Liver (tissue), 3 donors: ENCODE measurements at regions not wholly inside any gene's neighbourhood (a gene's known extent, or its start where the extent isn't known, plus 50 kb on each side); places are given as distances from the start of the nearest gene placed in this dataset.

ENCODE experiments used
- CTCF ChIP-seq: fragments of 150-350 bp; IDR thresholded peaks from 2 replicates; pipeline ENCODE4 v1.5.1; 2017; ENCODE audit warnings: improper control_type of control experiment, low read depth, low read length; ENCODE audit not compliant: missing input control
- EGR1 ChIP-seq, 2 donors: IDR thresholded peaks; 2 replicates each; pipeline ENCODE4 v1.6.1; 2016 to 2018; ENCODE audit warnings: antibody characterized with exemption in 2 of 2, low read depth in 2 of 2
- FOXA1 ChIP-seq: IDR thresholded peaks from 2 replicates; pipeline ENCODE4 v1.6.1; 2016; ENCODE audit warnings: antibody characterized with exemption
- HNF4G ChIP-seq: IDR thresholded peaks from 2 replicates; pipeline ENCODE4 v1.6.1; 2016; ENCODE audit warnings: antibody characterized with exemption
- JUND ChIP-seq, 2 donors: IDR thresholded peaks; 2 replicates each; pipeline ENCODE4 v1.6.1; 2016; ENCODE audit warnings: antibody characterized with exemption in 2 of 2
- NR2F2 ChIP-seq: IDR thresholded peaks from 2 replicates; pipeline ENCODE4 v1.6.1; 2016; ENCODE audit warnings: antibody characterized with exemption
- RAD21 ChIP-seq, 2 donors: IDR thresholded peaks; 2 replicates each; pipeline ENCODE4 v1.6.1; 2016; ENCODE audit warnings: antibody characterized with exemption in 2 of 2, mild to moderate bottlenecking in 2 of 2
- SP1 ChIP-seq: IDR thresholded peaks from 2 replicates; pipeline ENCODE4 v1.6.1; 2018; ENCODE audit warnings: antibody characterized with exemption, mild to moderate bottlenecking
- TAF1 ChIP-seq: conservative IDR thresholded peaks from 2 replicates; pipeline ENCODE4 v1.6.1; 2016; ENCODE audit warnings: antibody characterized with exemption, mild to moderate bottlenecking
- YY1 ChIP-seq: IDR thresholded peaks from 2 replicates; pipeline ENCODE4 v1.6.1; 2016; ENCODE audit warnings: antibody characterized with exemption, mild to moderate bottlenecking
- TF ChIP-seq, protein P1 (sequence below): IDR thresholded peaks from 2 replicates; pipeline ENCODE4 v1.6.1; 2016; ENCODE audit warnings: antibody characterized with exemption, mild to moderate bottlenecking
- TF ChIP-seq, protein P2 (sequence below): IDR thresholded peaks from 2 replicates; pipeline ENCODE4 v1.6.1; 2016; ENCODE audit warnings: antibody characterized with exemption
- TF ChIP-seq, protein P3 (sequence below): IDR thresholded peaks from 2 replicates; pipeline ENCODE4 v1.6.1; 2016; ENCODE audit warnings: antibody characterized with exemption
- donor health status: healthy.
- donor health status: healthy.

GRCh38 chr12:92378682-92379479 is 233.2 kb upstream of the BTG1 start:
- no peak for TF ChIP-seq CTCF
- TF ChIP-seq, protein P1, sequence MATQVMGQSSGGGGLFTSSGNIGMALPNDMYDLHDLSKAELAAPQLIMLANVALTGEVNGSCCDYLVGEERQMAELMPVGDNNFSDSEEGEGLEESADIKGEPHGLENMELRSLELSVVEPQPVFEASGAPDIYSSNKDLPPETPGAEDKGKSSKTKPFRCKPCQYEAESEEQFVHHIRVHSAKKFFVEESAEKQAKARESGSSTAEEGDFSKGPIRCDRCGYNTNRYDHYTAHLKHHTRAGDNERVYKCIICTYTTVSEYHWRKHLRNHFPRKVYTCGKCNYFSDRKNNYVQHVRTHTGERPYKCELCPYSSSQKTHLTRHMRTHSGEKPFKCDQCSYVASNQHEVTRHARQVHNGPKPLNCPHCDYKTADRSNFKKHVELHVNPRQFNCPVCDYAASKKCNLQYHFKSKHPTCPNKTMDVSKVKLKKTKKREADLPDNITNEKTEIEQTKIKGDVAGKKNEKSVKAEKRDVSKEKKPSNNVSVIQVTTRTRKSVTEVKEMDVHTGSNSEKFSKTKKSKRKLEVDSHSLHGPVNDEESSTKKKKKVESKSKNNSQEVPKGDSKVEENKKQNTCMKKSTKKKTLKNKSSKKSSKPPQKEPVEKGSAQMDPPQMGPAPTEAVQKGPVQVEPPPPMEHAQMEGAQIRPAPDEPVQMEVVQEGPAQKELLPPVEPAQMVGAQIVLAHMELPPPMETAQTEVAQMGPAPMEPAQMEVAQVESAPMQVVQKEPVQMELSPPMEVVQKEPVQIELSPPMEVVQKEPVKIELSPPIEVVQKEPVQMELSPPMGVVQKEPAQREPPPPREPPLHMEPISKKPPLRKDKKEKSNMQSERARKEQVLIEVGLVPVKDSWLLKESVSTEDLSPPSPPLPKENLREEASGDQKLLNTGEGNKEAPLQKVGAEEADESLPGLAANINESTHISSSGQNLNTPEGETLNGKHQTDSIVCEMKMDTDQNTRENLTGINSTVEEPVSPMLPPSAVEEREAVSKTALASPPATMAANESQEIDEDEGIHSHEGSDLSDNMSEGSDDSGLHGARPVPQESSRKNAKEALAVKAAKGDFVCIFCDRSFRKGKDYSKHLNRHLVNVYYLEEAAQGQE = no peak
- TF ChIP-seq, protein P2, sequence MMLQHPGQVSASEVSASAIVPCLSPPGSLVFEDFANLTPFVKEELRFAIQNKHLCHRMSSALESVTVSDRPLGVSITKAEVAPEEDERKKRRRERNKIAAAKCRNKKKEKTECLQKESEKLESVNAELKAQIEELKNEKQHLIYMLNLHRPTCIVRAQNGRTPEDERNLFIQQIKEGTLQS = no peak
- no peak for TF ChIP-seq SP1
- TF ChIP-seq TAF1 = no peak
- TF ChIP-seq RAD21 (IDR thresholded peaks at IDR 0.05) = no peak
- no peak for TF ChIP-seq YY1
- TF ChIP-seq FOXA1 = no peak
- no peak for TF ChIP-seq HNF4G
- TF ChIP-seq, protein P3, sequence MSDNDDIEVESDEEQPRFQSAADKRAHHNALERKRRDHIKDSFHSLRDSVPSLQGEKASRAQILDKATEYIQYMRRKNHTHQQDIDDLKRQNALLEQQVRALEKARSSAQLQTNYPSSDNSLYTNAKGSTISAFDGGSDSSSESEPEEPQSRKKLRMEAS = no peak
- TF ChIP-seq EGR1 (IDR thresholded peaks at IDR 0.05; ENCODE audit: low read depth in 2 of 2) = no peak
- no peak for TF ChIP-seq NR2F2
- no peak for TF ChIP-seq JUND (IDR thresholded peaks at IDR 0.05)
